OCI-LY7 (cell line): ENCODE measurements at regions not wholly inside any gene's neighbourhood (a gene's known extent, or its start where the extent isn't known, plus 50 kb on each side); places are given as distances from the start of the nearest gene placed in this dataset.

ENCODE experiments used
- EZH2phosphoT487 ChIP-seq: fragments of 200-600 bp; sonication (generic); IDR thresholded peaks from 2 replicates; pipeline ENCODE4 v1.6.1; 2018; ENCODE audit warnings: low read depth, borderline replicate concordance, mild to moderate bottlenecking, mixed run types, antibody characterized with exemption, low read length, moderate library complexity, mixed read lengths
- TF ChIP-seq, protein P1 (sequence below): fragments of 200-600 bp; sonication (generic); conservative IDR thresholded peaks from 2 replicates; pipeline ENCODE4 v1.5.1; 2014; ENCODE audit warnings: mild to moderate bottlenecking, antibody characterized with exemption, low read length, moderate library complexity, mixed read lengths

DNA sequence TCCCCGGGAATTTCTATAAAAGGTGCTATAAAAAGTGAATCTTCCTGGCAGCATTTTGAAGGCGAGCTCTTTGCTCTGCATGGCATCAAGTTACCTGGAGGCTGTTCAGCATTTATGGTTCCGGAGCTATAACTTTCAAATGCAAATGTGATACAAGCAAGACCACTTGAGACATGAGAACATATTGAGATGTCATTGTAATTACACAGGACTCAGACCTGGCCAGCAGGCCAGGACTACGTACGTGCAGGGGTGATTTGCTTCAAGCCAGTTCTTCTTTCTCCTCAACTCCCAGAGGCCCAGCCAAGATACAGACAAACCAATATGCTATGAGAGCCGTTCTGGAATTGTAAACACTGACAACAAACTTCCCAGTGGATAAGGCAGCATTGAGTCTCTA is 227.4 kb upstream of the FAT3 start:
- TF ChIP-seq, protein P1, sequence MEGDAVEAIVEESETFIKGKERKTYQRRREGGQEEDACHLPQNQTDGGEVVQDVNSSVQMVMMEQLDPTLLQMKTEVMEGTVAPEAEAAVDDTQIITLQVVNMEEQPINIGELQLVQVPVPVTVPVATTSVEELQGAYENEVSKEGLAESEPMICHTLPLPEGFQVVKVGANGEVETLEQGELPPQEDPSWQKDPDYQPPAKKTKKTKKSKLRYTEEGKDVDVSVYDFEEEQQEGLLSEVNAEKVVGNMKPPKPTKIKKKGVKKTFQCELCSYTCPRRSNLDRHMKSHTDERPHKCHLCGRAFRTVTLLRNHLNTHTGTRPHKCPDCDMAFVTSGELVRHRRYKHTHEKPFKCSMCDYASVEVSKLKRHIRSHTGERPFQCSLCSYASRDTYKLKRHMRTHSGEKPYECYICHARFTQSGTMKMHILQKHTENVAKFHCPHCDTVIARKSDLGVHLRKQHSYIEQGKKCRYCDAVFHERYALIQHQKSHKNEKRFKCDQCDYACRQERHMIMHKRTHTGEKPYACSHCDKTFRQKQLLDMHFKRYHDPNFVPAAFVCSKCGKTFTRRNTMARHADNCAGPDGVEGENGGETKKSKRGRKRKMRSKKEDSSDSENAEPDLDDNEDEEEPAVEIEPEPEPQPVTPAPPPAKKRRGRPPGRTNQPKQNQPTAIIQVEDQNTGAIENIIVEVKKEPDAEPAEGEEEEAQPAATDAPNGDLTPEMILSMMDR: no peak
- no peak for TF ChIP-seq EZH2phosphoT487
